Neural cell (in vitro differentiated cells): ENCODE measurements at regions not wholly inside any gene's neighbourhood (a gene's known extent, or its start where the extent isn't known, plus 50 kb on each side); places are given as distances from the start of the nearest gene placed in this dataset.

Source experiments
- H2AFZ ChIP-seq: fragments of 200-600, 300-800 bp; sonication (generic), shearing (Covaris generic); 2 replicates; pipeline ENCODE4 v1.6.0; 2014; ENCODE audit warnings: low read depth, mild to moderate bottlenecking, antibody characterized with exemption, low read length, moderate library complexity
- H3F3A ChIP-seq: fragments of 200-600 bp; shearing (Covaris generic); 2 replicates; pipeline ENCODE4 v1.6.1; 2016; ENCODE audit warnings: mild to moderate bottlenecking, moderate library complexity, mixed read lengths, antibody characterized with exemption, low read length; ENCODE audit not compliant: insufficient read depth, poor library complexity, severe bottlenecking
- H3K27ac ChIP-seq: fragments of 200-600, 300-800 bp; sonication (generic), shearing (Covaris generic); 2 replicates; pipeline ENCODE4 v1.5.1; 2014; ENCODE audit warnings: mild to moderate bottlenecking, low read length, moderate library complexity
- H3K27me3 ChIP-seq: fragments of 300-800, 200-600 bp; sonication (generic), shearing (Covaris generic); 2 replicates; pipeline ENCODE4 v1.6.0; 2014; ENCODE audit warnings: mild to moderate bottlenecking, low read depth, low read length, moderate library complexity; ENCODE audit not compliant: insufficient read depth
- H3K36me3 ChIP-seq: fragments of 300-800, 200-600 bp; sonication (generic), shearing (Covaris generic); 2 replicates; pipeline ENCODE4 v1.5.1; 2014; ENCODE audit warnings: mild to moderate bottlenecking, antibody characterized with exemption, low read length, moderate library complexity; ENCODE audit not compliant: insufficient read depth
- H3K4me2 ChIP-seq: fragments of 300-800, 200-600 bp; sonication (generic), shearing (Covaris generic); 2 replicates; pipeline ENCODE4 v1.6.0; 2014; ENCODE audit warnings: mild to moderate bottlenecking, low read length
- H3K4me3 ChIP-seq: fragments of 300-800, 200-600 bp; sonication (generic), shearing (Covaris generic); 2 replicates; pipeline ENCODE4 v1.5.1; 2014; ENCODE audit warnings: mild to moderate bottlenecking, low read length, moderate library complexity
- H3K79me2 ChIP-seq: fragments of 200-600 bp; shearing (Covaris generic); replicated peaks from 2 replicates; pipeline ENCODE4 v1.6.0; 2014; ENCODE audit warnings: mild to moderate bottlenecking, low read length, moderate library complexity; ENCODE audit not compliant: insufficient read depth
- H3K9ac ChIP-seq: fragments of 300-800, 200-600 bp; sonication (generic), shearing (Covaris generic); 2 replicates; pipeline ENCODE4 v1.6.1; 2016; ENCODE audit warnings: mild to moderate bottlenecking, low read length, mixed read lengths
- H3K9me2 ChIP-seq: fragments of 200-600 bp; shearing (Covaris generic); 2 replicates; pipeline ENCODE4 v1.6.1; 2016; ENCODE audit warnings: mild to moderate bottlenecking, low read length, mixed read lengths; ENCODE audit not compliant: insufficient read depth
- H3K9me3 ChIP-seq: fragments of 200-600, 300-800 bp; sonication (generic), shearing (Covaris generic); 2 replicates; pipeline ENCODE4 v1.6.1; 2016; ENCODE audit warnings: mild to moderate bottlenecking, mixed run types, low read length, moderate library complexity, mixed read lengths
- H4K20me1 ChIP-seq: fragments of 200-600 bp; shearing (Covaris generic); 2 replicates; pipeline ENCODE4 v1.6.1; 2016; ENCODE audit warnings: mild to moderate bottlenecking, mixed run types; ENCODE audit not compliant: insufficient read depth
- CTCF ChIP-seq: fragments of 450-650 bp; IDR thresholded peaks from 2 replicates; pipeline ENCODE4 v1.5.1; 2014; ENCODE audit warnings: antibody characterized with exemption, mild to moderate bottlenecking, moderate library complexity; ENCODE audit not compliant: poor library complexity, severe bottlenecking
- EP300 ChIP-seq: fragments of 450-650 bp; conservative IDR thresholded peaks from 2 replicates; pipeline ENCODE4 v1.6.1; 2014; ENCODE audit warnings: antibody characterized with exemption, mild to moderate bottlenecking, moderate library complexity; ENCODE audit not compliant: poor library complexity, severe bottlenecking
- EZH2 ChIP-seq: fragments of 200-600, 300-800 bp; shearing (Covaris generic), sonication (generic); IDR thresholded peaks from 2 replicates; pipeline ENCODE4 v1.6.1; 2014; ENCODE audit warnings: antibody characterized with exemption, low read length, borderline replicate concordance, mild to moderate bottlenecking; ENCODE audit not compliant: insufficient read depth, poor library complexity, severe bottlenecking
- MXI1 ChIP-seq: fragments of 450-650 bp; conservative IDR thresholded peaks from 2 replicates; pipeline ENCODE4 v1.6.1; 2014; ENCODE audit warnings: antibody characterized with exemption, mild to moderate bottlenecking; ENCODE audit not compliant: poor library complexity, severe bottlenecking
- RAD21 ChIP-seq: fragments of 450-650 bp; conservative IDR thresholded peaks from 2 replicates; pipeline ENCODE4 v1.6.1; 2014; ENCODE audit warnings: antibody characterized with exemption, mild to moderate bottlenecking, moderate library complexity
- REST ChIP-seq: IDR thresholded peaks from 2 replicates; pipeline ENCODE4 v1.6.1; 2012; ENCODE audit warnings: borderline replicate concordance
- SMC3 ChIP-seq: fragments of 450-650 bp; conservative IDR thresholded peaks from 2 replicates; pipeline ENCODE4 v1.6.1; 2014; ENCODE audit warnings: antibody characterized with exemption, mild to moderate bottlenecking, moderate library complexity; ENCODE audit not compliant: poor library complexity
- TAF1 ChIP-seq: IDR thresholded peaks from 2 replicates; pipeline ENCODE4 v1.6.1; 2012; ENCODE audit warnings: low read depth

GRCh38 chr20:12083269-12083668 lies 165.6 kb downstream of the BTBD3 start:
- no peak overlapping the region for H2AFZ ChIP-seq
- H3K9me2 ChIP-seq, result no peaks in the 10 kb centered on the region
- H3K9ac ChIP-seq, result no peak overlapping the region
- H3K27me3 ChIP-seq, result no peaks in the 10 kb centered on the region
- no peaks in the 10 kb centered on the region for H3F3A ChIP-seq
- H3K27ac ChIP-seq, result no peak overlapping the region
- H3K79me2 ChIP-seq, result no peaks in the 10 kb centered on the region
- no peak for TF ChIP-seq CTCF
- TF ChIP-seq TAF1, result no peak
- no peak for TF ChIP-seq EZH2
- TF ChIP-seq REST, result no peak
- no peak for TF ChIP-seq RAD21
- TF ChIP-seq EP300, result no peak
- no peaks in the 10 kb centered on the region for H4K20me1 ChIP-seq
- H3K4me3 ChIP-seq, result no peak overlapping the region
- H3K36me3 ChIP-seq, result no peaks in the 10 kb centered on the region
- H3K4me2 ChIP-seq, result no peak overlapping the region
- no peaks in the 10 kb centered on the region for H3K9me3 ChIP-seq

GRCh38 chr20:12084482-12084881 lies 166.8 kb downstream of the BTBD3 start:
- Histone ChIP-seq H2AFZ (no peak overlapping the region), H3K79me2 (no peaks in the 10 kb centered on the region), H3K9me2 (no peaks in the 10 kb centered on the region), H3K9ac (no peak overlapping the region), H3K4me3 (no peak overlapping the region), H3F3A (no peaks in the 10 kb centered on the region), H3K27me3 (no peaks in the 10 kb centered on the region), H4K20me1 (no peaks in the 10 kb centered on the region), H3K36me3 (no peaks in the 10 kb centered on the region), H3K9me3 (no peaks in the 10 kb centered on the region), H3K27ac (no peak overlapping the region), H3K4me2 (no peak overlapping the region)
- TF ChIP-seq REST (no peak), SMC3 (no peak), CTCF (no peak), MXI1 (no peak)
